ENCODE measurements at regions not wholly inside any gene's neighbourhood (a gene's known extent, or its start where the extent isn't known, plus 50 kb on each side); places are given as distances from the start of the nearest gene placed in this dataset.

GRCh38 chr2:150643114-150643725 is 155.8 kb upstream of the RND3 start:
- Histone ChIP-seq H3K9me3 (ENCODE audit: insufficient read depth, low read depth, low read length) (no peaks in the 10 kb centered on the region), H3K36me3 (ENCODE audit: insufficient read depth, low read length) (no peaks in the 10 kb centered on the region), H3K4me2 (ENCODE audit: low read length) (peak overlapping the region; percentile 52), H2AFZ (ENCODE audit: low read depth, low read length) (peak overlapping the region; percentile 25), H3K9ac (ENCODE audit: low read length) (peak overlapping the region; percentile 50), H3K4me3 (ENCODE audit: insufficient read depth, low read depth, low read length) (no peak overlapping the region), H3K27me3 (ENCODE audit: insufficient read depth, low read length) (no peaks in the 10 kb centered on the region), H3K79me2 (ENCODE audit: insufficient read depth, low read length) (no peaks in the 10 kb centered on the region), H3K4me1 (ENCODE audit: insufficient read depth, low read length) (peaks cover 24% of the 10 kb centered on the region), H3K27ac (ENCODE audit: low read depth, low read length) (peak overlapping the region; percentile 81), H4K20me1 (ENCODE audit: insufficient read depth, low read length) (no peaks in the 10 kb centered on the region)
- TF ChIP-seq EZH2 (IDR thresholded peaks at IDR 0.05; ENCODE audit: insufficient read depth, low read length) (no peak), CTCF (IDR thresholded peaks at IDR 0.05; ENCODE audit: insufficient read depth, low read depth, low read length) (no peak)
- no peaks in the 10 kb centered on the region for H3K27me3 Mint-ChIP-seq (ENCODE audit: low read depth, unreplicated experiment)
- peak overlapping the region; percentile 22 for H3K27ac Mint-ChIP-seq (ENCODE audit: unreplicated experiment)
- FAIRE-seq (no peak), DNase-seq (ENCODE audit: low read depth) (peak; percentile 93)
- no peak overlapping the region for H3K4me3 Mint-ChIP-seq (ENCODE audit: unreplicated experiment)
- peaks cover 32% of the 10 kb centered on the region for H3K4me1 Mint-ChIP-seq (ENCODE audit: low read depth, unreplicated experiment)
- H3K36me3 Mint-ChIP-seq (ENCODE audit: low read depth, unreplicated experiment) = no peaks in the 10 kb centered on the region
- H3K9me3 Mint-ChIP-seq (ENCODE audit: unreplicated experiment) = no peaks in the 10 kb centered on the region

- no peak overlapping the region for H3K4me3 Mint-ChIP-seq (ENCODE audit: unreplicated experiment)
- DNase-seq (ENCODE audit: low read depth) (peak; percentile 62), FAIRE-seq (no peak)
- Histone ChIP-seq H3K9ac (ENCODE audit: low read length) (no peak overlapping the region), H2AFZ (ENCODE audit: low read depth, low read length) (peak overlapping the region; percentile 23), H3K9me3 (ENCODE audit: insufficient read depth, low read depth, low read length) (no peaks in the 10 kb centered on the region), H3K27ac (ENCODE audit: low read depth, low read length) (no peak overlapping the region), H3K79me2 (ENCODE audit: insufficient read depth, low read length) (no peaks in the 10 kb centered on the region), H3K36me3 (ENCODE audit: insufficient read depth, low read length) (no peaks in the 10 kb centered on the region), H3K4me3 (ENCODE audit: insufficient read depth, low read depth, low read length) (no peak overlapping the region), H3K4me2 (ENCODE audit: low read length) (no peak overlapping the region), H3K4me1 (ENCODE audit: insufficient read depth, low read length) (peaks cover 20% of the 10 kb centered on the region), H3K27me3 (ENCODE audit: insufficient read depth, low read length) (no peaks in the 10 kb centered on the region), H4K20me1 (ENCODE audit: insufficient read depth, low read length) (no peaks in the 10 kb centered on the region)
- TF ChIP-seq CTCF (IDR thresholded peaks at IDR 0.05; ENCODE audit: insufficient read depth, low read depth, low read length) (no peak), EZH2 (IDR thresholded peaks at IDR 0.05; ENCODE audit: insufficient read depth, low read length) (no peak)
- no peaks in the 10 kb centered on the region for H3K27me3 Mint-ChIP-seq (ENCODE audit: low read depth, unreplicated experiment)
- H3K27ac Mint-ChIP-seq (ENCODE audit: unreplicated experiment) = no peak overlapping the region
- H3K4me1 Mint-ChIP-seq (ENCODE audit: low read depth, unreplicated experiment) = peaks cover 22% of the 10 kb centered on the region
- no peaks in the 10 kb centered on the region for H3K36me3 Mint-ChIP-seq (ENCODE audit: low read depth, unreplicated experiment)
- H3K9me3 Mint-ChIP-seq (ENCODE audit: unreplicated experiment) = no peaks in the 10 kb centered on the region
These were observed 152.6 kb upstream of the RND3 start for GRCh38 chr2:150640039-150640438.

- Mint-ChIP-seq H3K4me1 (ENCODE audit: low read depth, unreplicated experiment) (peaks cover 17% of the 10 kb centered on the region), H3K36me3 (ENCODE audit: low read depth, unreplicated experiment) (no peaks in the 10 kb centered on the region), H3K9me3 (ENCODE audit: unreplicated experiment) (no peaks in the 10 kb centered on the region), H3K27me3 (ENCODE audit: low read depth, unreplicated experiment) (no peaks in the 10 kb centered on the region), H3K27ac (ENCODE audit: unreplicated experiment) (no peak overlapping the region), H3K4me3 (ENCODE audit: unreplicated experiment) (no peak overlapping the region)
- Histone ChIP-seq H3K4me3 (ENCODE audit: insufficient read depth, low read depth, low read length) (no peak overlapping the region), H4K20me1 (ENCODE audit: insufficient read depth, low read length) (no peaks in the 10 kb centered on the region), H3K27me3 (ENCODE audit: insufficient read depth, low read length) (no peaks in the 10 kb centered on the region), H3K27ac (ENCODE audit: low read depth, low read length) (no peak overlapping the region), H3K36me3 (ENCODE audit: insufficient read depth, low read length) (no peaks in the 10 kb centered on the region), H2AFZ (ENCODE audit: low read depth, low read length) (no peak overlapping the region), H3K4me2 (ENCODE audit: low read length) (no peak overlapping the region), H3K9ac (ENCODE audit: low read length) (no peak overlapping the region), H3K9me3 (ENCODE audit: insufficient read depth, low read depth, low read length) (no peaks in the 10 kb centered on the region), H3K79me2 (ENCODE audit: insufficient read depth, low read length) (no peaks in the 10 kb centered on the region), H3K4me1 (ENCODE audit: insufficient read depth, low read length) (peaks cover 15% of the 10 kb centered on the region)
- DNase-seq (ENCODE audit: low read depth) (no peak), FAIRE-seq (no peak)
- TF ChIP-seq EZH2 (IDR thresholded peaks at IDR 0.05; ENCODE audit: insufficient read depth, low read length) = no peak
- no peak for TF ChIP-seq CTCF (IDR thresholded peaks at IDR 0.05; ENCODE audit: insufficient read depth, low read depth, low read length)
These were observed 151.9 kb upstream of the RND3 start for GRCh38 chr2:150639383-150639782.

All from astrocyte (in vitro differentiated cells and primary cell).